NCI-H146 treated with DMSO at 0.1 percent for 48 hours (cell line): ENCODE measurements at regions not wholly inside any gene's neighbourhood (a gene's known extent, or its start where the extent isn't known, plus 50 kb on each side); places are given as distances from the start of the nearest gene placed in this dataset.

Experiments used
- DNase-seq: peaks from one replicate; lab custom pipeline; 2025; ENCODE audit not compliant: unreplicated experiment; lab: John Stamatoyannopoulos, UW

DNA sequence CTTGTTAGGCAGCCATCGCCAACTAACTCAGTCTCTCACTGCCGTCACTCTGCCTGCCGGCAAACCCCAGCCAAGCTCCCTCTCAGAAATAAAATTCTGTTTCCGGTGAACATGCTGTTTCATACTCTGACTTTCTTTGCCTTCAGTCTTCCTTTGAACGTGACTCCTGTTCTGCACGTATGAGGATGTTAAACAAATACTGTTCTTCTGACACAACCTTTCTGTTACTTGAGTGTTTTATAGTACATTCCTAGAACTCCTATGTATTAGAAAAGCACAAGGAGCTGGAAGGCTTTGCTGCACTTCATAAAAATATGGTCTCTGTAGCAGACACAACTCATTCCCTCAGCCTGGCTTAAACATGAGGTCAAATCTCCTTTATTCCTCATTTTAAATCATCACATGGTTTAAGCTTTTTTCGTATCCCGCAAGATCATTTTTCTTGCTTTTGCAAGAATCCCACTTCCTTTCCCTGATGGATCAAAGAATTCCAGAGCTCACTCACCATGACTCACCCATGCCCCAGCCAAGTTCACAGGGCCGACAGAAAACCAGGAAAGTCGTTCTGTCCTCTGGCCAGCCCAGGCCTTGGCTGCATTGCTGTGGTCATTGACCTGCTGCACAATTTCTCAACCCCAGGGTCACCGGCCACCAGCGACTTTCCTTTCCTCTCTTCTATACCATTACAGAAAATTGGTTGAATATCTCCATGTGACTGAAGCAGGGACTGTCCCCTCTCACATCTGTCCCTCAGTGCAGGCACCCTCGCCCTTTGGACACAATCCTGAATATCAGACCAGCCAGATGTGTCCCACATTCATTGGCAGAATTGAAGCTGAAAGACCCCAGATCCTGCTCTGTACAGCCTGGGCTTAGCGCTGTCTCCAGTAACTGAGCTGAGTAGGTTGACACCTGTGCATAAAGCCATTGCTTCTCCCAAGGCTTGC is 183.1 kb upstream of the ARL4C start:
- no peak for DNase-seq

DNA sequence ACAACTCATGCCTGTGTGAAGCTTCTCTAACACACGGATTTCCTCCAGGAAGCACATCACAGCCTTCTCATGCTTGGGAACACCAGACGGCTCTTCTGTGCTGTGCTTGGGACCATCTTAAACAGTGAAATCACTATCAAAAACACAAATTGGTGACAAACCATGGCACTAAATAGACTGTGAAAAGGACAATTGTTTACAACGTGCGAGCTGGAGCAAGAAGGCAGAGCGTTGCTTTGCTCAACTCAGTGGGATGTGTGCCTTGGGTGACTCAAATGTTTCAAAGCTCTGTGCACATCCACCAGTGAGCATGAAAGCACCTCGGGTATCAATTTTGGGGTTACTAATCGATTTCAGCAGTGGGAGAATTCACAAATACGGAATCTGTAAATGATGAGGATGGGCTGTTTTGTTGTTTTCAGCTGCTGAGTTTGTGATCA is 182.4 kb upstream of the ARL4C start:
- no peak for DNase-seq

DNA sequence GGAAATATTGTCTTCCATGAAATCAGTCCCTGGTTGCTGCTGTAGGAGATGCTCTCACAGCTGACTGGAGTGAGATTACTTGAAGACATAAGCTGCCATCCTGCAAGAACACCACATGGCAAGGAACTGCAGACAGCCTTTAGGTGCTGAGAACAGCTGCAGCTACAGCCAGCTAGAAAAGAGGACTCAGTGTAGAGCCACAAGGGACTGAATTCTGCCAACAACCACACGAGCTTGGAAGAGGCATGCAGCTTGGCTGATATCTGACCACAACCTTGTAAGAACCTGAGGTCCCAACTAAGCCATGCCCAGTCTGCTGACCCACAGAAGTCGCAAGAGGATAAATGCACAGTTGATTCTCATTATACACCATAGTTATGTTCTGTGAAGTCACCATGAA is 181.8 kb upstream of the ARL4C start:
- DNase-seq: no peak

GRCh38 chr2:234677758-234678538 is 181.1 kb upstream of the ARL4C start:
- peak; percentile 25 for DNase-seq

- DNase-seq: peak; percentile 60
These were observed 180.0 kb upstream of the ARL4C start for GRCh38 chr2:234676783-234677450.

- peak; percentile 95 for DNase-seq
These were observed 179.4 kb upstream of the ARL4C start for GRCh38 chr2:234676109-234676782.

GRCh38 chr2:234674781-234675201 is 177.9 kb upstream of the ARL4C start:
- DNase-seq: no peak

GRCh38 chr2:234673961-234674759 is 177.3 kb upstream of the ARL4C start:
- no peak for DNase-seq

GRCh38 chr2:234673501-234673900 is 176.6 kb upstream of the ARL4C start:
- no peak for DNase-seq

DNA sequence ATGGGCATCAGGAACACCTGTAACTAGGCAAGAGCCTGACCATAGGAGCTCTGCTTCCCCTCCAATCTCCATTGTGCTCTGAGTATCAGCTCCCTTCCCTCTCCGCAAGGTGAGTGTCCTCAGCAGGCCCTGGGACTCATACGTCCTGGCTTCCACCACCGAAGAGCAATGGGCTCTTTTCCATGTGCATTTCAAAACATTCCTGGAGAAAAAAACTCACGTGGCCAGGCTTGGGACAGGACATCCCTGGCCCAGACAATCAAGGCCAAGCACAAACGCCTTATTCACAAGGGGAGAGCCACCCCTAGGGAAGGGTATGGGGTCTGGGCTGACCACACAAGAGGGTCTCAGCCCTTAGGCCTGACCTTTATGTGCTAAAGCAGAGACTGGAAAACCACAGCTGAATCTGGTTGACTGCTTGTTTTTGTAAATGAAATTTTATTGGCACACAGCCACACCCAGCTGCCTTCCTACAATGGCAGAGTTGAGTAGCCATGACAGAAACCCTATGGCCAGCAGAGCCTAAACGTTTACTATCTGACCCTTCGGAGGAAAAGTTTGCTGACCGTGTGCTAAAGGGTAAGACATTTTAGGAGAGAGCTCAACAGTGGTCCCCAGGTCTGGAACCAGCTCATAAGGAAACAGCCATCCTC is 175.7 kb upstream of the ARL4C start:
- DNase-seq: no peak

- DNase-seq: no peak
These were observed 174.8 kb upstream of the ARL4C start for GRCh38 chr2:234671716-234672115.

DNA sequence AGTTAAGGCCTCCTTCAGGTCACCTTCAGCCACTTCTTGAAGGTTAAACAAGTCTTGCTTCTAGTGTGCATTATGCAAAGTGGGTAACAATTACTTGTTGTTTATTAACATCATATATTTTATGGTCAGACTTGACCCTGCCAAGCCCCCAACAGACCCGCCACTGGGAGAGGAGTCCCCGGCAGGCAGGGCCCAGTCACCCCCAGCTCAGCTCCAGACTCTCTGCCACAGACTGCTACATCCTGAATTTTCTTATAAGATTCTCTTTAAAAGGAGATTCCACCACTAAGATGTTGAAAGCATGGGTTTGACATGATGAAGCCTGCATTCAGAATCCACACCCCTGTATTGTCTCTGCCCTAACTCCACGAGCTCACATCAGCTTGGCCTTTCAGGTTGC is 174.3 kb upstream of the ARL4C start:
- DNase-seq: no peak

DNA sequence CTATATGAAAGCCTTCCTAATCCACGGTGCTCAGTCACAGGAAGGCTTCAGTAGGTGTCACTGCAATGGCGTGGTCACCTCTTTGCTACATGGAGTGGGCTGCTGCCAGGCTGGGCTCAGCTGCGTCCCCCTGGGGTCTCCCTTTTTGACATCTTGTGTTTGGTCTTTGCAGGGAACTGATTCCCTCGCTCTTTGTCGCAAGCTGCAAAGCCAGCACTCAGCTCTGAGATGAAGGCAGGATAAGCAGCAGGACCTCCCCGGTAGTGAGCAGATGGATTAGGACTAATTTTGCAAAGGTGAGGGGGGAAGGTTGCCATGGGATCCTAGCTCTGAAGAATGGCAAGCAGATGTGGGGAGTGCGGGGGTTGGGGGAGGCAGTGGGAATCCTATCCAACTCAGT is 173.9 kb upstream of the ARL4C start:
- peak; percentile 32 for DNase-seq

GRCh38 chr2:234670052-234670451 is 173.2 kb upstream of the ARL4C start:
- DNase-seq: no peak

DNA sequence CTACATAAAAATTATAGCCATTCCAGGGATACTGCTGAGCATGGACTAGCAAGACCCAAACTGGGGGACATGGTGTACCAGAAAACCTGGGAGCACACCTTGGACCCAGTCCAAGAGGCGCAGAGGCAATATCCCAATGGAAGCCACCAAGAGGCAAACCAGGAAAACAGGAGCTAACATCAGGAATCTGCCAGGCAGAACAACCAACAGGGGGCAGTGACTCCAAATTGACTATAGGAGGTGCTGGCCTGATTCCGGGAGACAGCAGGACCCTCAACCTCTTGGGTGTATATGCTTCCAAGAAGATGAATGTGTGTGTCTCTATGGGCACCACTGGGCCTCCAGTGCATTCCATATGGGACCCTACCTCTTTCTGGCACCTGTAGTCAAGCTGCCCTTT is 172.7 kb upstream of the ARL4C start:
- no peak for DNase-seq

GRCh38 chr2:234669001-234669400 is 172.1 kb upstream of the ARL4C start:
- no peak for DNase-seq

- DNase-seq: no peak
These were observed 170.0 kb upstream of the ARL4C start for GRCh38 chr2:234666911-234667310.

DNA sequence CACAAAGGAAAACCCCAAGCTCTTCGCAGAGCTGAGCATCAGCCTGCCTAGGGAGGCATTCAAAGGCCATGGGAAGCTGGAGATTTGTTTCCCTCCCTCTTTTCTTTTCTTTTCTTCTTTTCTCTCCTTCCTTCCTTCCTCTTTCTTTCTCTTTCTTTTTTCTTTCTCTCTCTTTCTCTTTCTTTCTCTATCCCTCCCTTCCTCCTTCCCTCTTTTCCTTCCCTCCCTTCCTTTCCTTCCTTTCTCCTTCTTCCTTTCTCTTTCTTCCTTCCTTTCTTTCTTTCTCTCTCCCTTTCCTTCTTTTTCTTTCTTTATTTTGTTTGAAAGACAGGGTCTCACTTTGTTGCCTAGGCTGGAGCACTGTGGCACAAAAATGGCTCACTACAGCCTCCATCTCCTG is 168.4 kb upstream of the ARL4C start:
- DNase-seq: no peak

- no peak for DNase-seq
These were observed 165.0 kb upstream of the ARL4C start for GRCh38 chr2:234661849-234662248.

GRCh38 chr2:234661175-234661574 is 164.3 kb upstream of the ARL4C start:
- no peak for DNase-seq
